GM12873 (cell line): ENCODE measurements at regions not wholly inside any gene's neighbourhood (a gene's known extent, or its start where the extent isn't known, plus 50 kb on each side); places are given as distances from the start of the nearest gene placed in this dataset.

Experiments
- TF ChIP-seq, protein P1 (sequence below): IDR thresholded peaks from 2 replicates; pipeline ENCODE4 v1.5.1; 2012; ENCODE audit warnings: low read depth, mild to moderate bottlenecking, moderate library complexity, low read length, control low read depth; ENCODE audit not compliant: insufficient read depth; ENCODE audit errors: missing control alignments

GRCh38 chr2:36287363-36288275 lies 68.0 kb upstream of the CRIM1 start:
- TF ChIP-seq, protein P1, sequence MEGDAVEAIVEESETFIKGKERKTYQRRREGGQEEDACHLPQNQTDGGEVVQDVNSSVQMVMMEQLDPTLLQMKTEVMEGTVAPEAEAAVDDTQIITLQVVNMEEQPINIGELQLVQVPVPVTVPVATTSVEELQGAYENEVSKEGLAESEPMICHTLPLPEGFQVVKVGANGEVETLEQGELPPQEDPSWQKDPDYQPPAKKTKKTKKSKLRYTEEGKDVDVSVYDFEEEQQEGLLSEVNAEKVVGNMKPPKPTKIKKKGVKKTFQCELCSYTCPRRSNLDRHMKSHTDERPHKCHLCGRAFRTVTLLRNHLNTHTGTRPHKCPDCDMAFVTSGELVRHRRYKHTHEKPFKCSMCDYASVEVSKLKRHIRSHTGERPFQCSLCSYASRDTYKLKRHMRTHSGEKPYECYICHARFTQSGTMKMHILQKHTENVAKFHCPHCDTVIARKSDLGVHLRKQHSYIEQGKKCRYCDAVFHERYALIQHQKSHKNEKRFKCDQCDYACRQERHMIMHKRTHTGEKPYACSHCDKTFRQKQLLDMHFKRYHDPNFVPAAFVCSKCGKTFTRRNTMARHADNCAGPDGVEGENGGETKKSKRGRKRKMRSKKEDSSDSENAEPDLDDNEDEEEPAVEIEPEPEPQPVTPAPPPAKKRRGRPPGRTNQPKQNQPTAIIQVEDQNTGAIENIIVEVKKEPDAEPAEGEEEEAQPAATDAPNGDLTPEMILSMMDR: no peak

GRCh38 chr2:36277881-36278523 lies 77.6 kb upstream of the CRIM1 start:
- TF ChIP-seq, protein P1: no peak

- TF ChIP-seq, protein P1: no peak
Measured at GRCh38 chr2:36277146-36277808, 78.3 kb upstream of the CRIM1 start.

- TF ChIP-seq, protein P1: no peak
Measured at GRCh38 chr2:36271266-36271665, 84.3 kb upstream of the CRIM1 start.

DNA sequence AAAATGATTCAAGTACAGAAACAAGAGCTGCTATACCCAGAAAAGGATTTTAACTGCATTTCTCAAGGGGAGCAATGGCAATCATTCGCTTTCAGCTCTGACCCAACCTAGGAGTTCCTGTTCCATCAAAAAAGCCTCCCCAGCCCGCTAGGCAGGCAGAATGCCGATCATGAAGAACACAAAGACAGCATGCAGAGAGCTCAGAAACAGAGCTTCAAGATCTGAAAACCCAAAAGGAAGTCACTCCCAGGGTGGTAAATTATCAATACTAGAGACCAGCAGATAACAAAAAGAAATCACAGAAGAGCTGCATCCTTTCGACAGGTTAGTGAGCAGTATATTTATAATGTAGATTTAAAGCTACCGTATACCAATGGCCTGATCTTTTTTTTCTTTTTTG lies 84.8 kb upstream of the CRIM1 start:
- TF ChIP-seq, protein P1: no peak

GRCh38 chr2:36267194-36267593 lies 88.4 kb upstream of the CRIM1 start:
- TF ChIP-seq, protein P1: no peak
